DOHH2 (cell line): ENCODE measurements at regions not wholly inside any gene's neighbourhood (a gene's known extent, or its start where the extent isn't known, plus 50 kb on each side); places are given as distances from the start of the nearest gene placed in this dataset.

Experiments
- CTCF ChIP-seq: fragments of 200-600 bp; sonication (generic); IDR thresholded peaks from one replicate; pipeline ENCODE4 v1.5.1; 2014; ENCODE audit warnings: antibody characterized with exemption, mild to moderate bottlenecking, low read depth, low read length; ENCODE audit not compliant: poor library complexity, severe bottlenecking
- EZH2phosphoT487 ChIP-seq: fragments of 200-600 bp; sonication (generic); IDR thresholded peaks from 2 replicates; pipeline ENCODE4 v1.6.1; 2017; ENCODE audit warnings: borderline replicate concordance, mild to moderate bottlenecking, antibody characterized with exemption, low read length, moderate library complexity, mixed read lengths

GRCh38 chr14:65981192-65981843 is 504.9 kb upstream of the CCDC196 start:
- no peak for TF ChIP-seq CTCF
- no peak for TF ChIP-seq EZH2phosphoT487
